ENCODE measurements at regions not wholly inside any gene's neighbourhood (a gene's known extent, or its start where the extent isn't known, plus 50 kb on each side); places are given as distances from the start of the nearest gene placed in this dataset.

GRCh38 chr18:2414235-2414634 is 157.1 kb downstream of the METTL4 start:
- TF ChIP-seq CTCF (IDR thresholded peaks at IDR 0.05; ENCODE audit: insufficient read depth, low read depth, low read length) = no peak
- TF ChIP-seq EZH2 (IDR thresholded peaks at IDR 0.05; ENCODE audit: insufficient read depth, low read length) = no peak

All from astrocyte (in vitro differentiated cells and primary cell).